Progenitor cell of endocrine pancreas (in vitro differentiated cells): ENCODE measurements at regions not wholly inside any gene's neighbourhood (a gene's known extent, or its start where the extent isn't known, plus 50 kb on each side); places are given as distances from the start of the nearest gene placed in this dataset.

Experiments
- DNase-seq: peaks from one replicate; pipeline ENCODE4 v3.0.0; 2021; ENCODE audit warnings: low spot score; ENCODE audit not compliant: unreplicated experiment
- H3K27ac Mint-ChIP-seq: 2 replicates; pipeline ENCODE4 v1.8.0; 2021; ENCODE audit warnings: mild to moderate bottlenecking, moderate library complexity, mixed read lengths
- H3K27me3 Mint-ChIP-seq: 2 replicates; pipeline ENCODE4 v1.8.0; 2021; ENCODE audit warnings: mixed read lengths
- H3K36me3 Mint-ChIP-seq: 2 replicates; pipeline ENCODE4 v1.8.0; 2022; ENCODE audit warnings: mixed read lengths; ENCODE audit not compliant: insufficient read depth
- H3K4me1 Mint-ChIP-seq: 2 replicates; pipeline ENCODE4 v1.8.0; 2021; ENCODE audit warnings: low read depth, mixed read lengths
- H3K4me3 Mint-ChIP-seq: 2 replicates; pipeline ENCODE4 v1.8.0; 2021; ENCODE audit warnings: low read depth, mild to moderate bottlenecking, moderate library complexity, mixed read lengths
- H3K9me3 Mint-ChIP-seq: 2 replicates; pipeline ENCODE4 v1.8.0; 2021; ENCODE audit warnings: low read depth, mixed read lengths
- TF ChIP-seq, protein P1 (sequence below): fragments of 200-600 bp; sonication (generic); IDR thresholded peaks from one replicate; pipeline ENCODE4 v1.5.0; 2021; ENCODE audit warnings: antibody characterized with exemption, mild to moderate bottlenecking; ENCODE audit not compliant: unreplicated experiment

DNA sequence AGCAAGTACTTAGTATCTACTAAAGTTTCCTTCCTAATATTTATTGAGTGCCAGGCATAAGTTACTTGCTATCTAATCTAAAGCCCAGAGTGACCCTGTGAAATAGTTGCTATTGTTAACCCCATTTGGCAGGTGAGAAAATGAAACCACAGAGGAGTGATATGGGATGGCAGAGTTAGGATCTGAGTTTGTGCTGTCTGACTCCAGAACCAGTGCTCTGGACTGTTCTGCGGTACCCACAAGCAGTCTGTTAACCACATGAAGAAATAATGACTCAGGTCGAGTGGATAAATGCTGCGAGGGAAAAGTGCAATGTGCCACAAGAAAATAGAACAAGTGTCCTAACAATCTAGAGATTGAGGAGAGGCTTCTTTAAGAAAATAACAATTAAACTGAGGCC is 60.7 kb upstream of the GZMB start:
- no peaks in the 10 kb centered on the region for H3K36me3 Mint-ChIP-seq
- no peak for DNase-seq
- peaks cover 17% of the 10 kb centered on the region for H3K4me1 Mint-ChIP-seq
- H3K9me3 Mint-ChIP-seq = no peaks in the 10 kb centered on the region
- H3K27me3 Mint-ChIP-seq = no peaks in the 10 kb centered on the region
- no peak overlapping the region for H3K4me3 Mint-ChIP-seq
- TF ChIP-seq, protein P1, sequence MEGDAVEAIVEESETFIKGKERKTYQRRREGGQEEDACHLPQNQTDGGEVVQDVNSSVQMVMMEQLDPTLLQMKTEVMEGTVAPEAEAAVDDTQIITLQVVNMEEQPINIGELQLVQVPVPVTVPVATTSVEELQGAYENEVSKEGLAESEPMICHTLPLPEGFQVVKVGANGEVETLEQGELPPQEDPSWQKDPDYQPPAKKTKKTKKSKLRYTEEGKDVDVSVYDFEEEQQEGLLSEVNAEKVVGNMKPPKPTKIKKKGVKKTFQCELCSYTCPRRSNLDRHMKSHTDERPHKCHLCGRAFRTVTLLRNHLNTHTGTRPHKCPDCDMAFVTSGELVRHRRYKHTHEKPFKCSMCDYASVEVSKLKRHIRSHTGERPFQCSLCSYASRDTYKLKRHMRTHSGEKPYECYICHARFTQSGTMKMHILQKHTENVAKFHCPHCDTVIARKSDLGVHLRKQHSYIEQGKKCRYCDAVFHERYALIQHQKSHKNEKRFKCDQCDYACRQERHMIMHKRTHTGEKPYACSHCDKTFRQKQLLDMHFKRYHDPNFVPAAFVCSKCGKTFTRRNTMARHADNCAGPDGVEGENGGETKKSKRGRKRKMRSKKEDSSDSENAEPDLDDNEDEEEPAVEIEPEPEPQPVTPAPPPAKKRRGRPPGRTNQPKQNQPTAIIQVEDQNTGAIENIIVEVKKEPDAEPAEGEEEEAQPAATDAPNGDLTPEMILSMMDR = no peak
- H3K27ac Mint-ChIP-seq = no peak overlapping the region

DNA sequence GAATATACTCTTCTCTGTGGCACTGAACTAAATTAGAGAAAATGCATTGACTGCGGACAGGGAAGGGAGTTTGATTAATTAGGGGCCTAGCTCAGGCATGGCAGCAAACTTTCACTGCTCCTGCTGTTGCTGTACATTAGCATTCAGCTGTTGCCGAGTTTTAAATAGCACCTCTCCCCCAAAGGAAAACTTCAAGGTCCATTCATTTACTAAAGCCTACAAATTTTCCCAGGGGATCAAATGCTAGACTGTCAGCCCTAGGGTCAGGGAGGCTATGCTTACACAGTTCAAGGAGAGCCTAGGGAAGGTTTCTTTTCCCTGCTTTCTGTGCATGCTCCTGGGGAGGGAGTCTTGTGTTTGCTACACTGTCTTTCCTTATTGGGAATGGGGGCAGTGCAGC is 60.0 kb upstream of the GZMB start:
- H3K27me3 Mint-ChIP-seq = no peaks in the 10 kb centered on the region
- no peak overlapping the region for H3K27ac Mint-ChIP-seq
- TF ChIP-seq, protein P1 = no peak
- peaks cover 22% of the 10 kb centered on the region for H3K4me1 Mint-ChIP-seq
- no peaks in the 10 kb centered on the region for H3K9me3 Mint-ChIP-seq
- no peaks in the 10 kb centered on the region for H3K36me3 Mint-ChIP-seq
- H3K4me3 Mint-ChIP-seq = no peak overlapping the region
- no peak for DNase-seq

DNA sequence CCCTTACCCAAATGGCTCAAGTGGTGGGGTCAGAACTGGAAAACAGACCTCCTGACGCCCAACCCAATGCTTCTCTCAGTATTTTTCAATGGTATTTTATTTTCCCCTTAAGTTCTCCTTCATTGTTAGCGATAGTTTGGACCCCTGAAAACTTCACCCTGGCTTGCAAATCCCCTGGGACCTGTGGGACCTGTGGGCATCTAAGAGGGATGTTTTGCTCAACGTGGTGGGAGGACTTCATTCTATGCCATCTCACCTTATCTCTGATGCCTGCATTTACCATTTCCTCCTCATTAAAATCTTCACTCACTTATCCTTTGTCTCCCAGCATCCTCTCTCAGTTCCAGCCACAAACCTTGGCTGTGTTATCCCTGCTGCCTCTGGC is 59.4 kb upstream of the GZMB start:
- H3K36me3 Mint-ChIP-seq = no peaks in the 10 kb centered on the region
- no peak overlapping the region for H3K4me3 Mint-ChIP-seq
- no peaks in the 10 kb centered on the region for H3K27me3 Mint-ChIP-seq
- no peaks in the 10 kb centered on the region for H3K9me3 Mint-ChIP-seq
- TF ChIP-seq, protein P1 = no peak
- DNase-seq = no peak
- H3K27ac Mint-ChIP-seq = no peak overlapping the region
- peaks cover 28% of the 10 kb centered on the region for H3K4me1 Mint-ChIP-seq

DNA sequence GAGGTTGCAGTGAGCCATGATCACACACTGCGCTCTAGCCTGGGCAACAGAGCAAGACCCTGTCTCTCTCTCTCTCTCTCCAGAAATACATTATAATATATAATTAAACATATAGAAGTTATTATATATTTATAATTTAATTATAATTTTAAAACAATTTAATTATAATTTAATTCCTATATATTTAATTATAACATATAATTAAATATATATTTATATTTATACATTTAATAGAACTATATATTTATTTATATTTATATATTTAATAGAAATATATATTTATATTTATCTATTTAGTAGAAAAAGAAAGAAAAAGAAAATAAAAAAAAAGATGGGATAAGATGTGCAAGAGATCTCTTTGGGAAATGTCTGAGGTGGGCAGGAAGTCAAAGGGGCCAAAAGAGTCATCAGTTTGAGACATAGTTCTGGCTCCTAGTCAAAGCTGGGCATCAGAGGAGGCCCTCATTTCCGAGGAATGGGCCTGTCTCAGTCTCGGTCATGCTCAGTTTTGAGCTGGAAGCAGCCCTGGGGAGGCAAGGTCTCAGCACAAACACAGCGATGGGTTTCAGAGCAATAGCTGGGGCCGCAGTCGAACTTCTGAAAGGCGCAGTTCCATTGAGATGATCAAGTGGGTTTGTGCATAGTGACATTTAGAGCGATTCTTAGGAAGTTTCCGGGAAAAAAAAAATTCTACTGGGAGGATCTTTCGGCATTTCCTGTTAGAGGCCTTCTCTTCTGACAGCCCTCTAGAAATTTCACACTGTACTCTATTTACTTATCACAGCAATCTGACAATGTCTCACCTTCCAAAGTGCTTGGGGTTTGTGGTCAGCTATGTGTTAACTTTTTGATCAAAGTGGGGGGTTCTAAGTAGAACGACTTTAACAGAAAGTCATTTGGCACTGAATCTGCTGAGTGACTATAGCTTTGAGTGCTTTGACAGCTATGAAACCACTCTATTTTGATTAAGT is 58.7 kb upstream of the GZMB start:
- Mint-ChIP-seq H3K27me3 (no peaks in the 10 kb centered on the region), H3K4me3 (no peak overlapping the region), H3K27ac (no peak overlapping the region), H3K9me3 (no peaks in the 10 kb centered on the region), H3K36me3 (no peaks in the 10 kb centered on the region), H3K4me1 (peaks cover 30% of the 10 kb centered on the region)
- DNase-seq = no peak
- TF ChIP-seq, protein P1 = no peak

DNA sequence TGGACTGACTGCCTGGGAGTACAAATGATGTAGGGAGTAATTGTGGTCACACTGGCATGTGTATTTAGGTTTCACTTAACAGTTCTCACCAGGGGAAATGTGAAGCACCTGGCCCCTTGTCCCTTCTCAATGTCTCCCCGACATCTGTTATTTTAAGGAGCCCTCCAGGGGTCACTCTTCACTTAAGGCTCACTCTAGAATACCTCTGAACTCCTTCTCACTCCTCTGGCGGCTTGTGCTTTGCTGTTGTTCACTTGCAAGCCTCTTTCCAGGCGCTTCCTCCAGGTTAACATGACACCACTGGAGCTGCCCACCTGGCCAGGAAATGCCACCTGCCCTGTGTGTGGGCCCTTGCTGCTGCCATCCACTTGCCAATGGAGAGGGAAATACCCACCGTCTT is 56.5 kb upstream of the GZMB start:
- H3K4me3 Mint-ChIP-seq = no peak overlapping the region
- TF ChIP-seq, protein P1 = no peak
- H3K4me1 Mint-ChIP-seq = peaks cover 30% of the 10 kb centered on the region
- H3K27ac Mint-ChIP-seq = no peak overlapping the region
- no peak for DNase-seq
- no peaks in the 10 kb centered on the region for H3K9me3 Mint-ChIP-seq
- peaks cover 4% of the 10 kb centered on the region for H3K27me3 Mint-ChIP-seq
- no peaks in the 10 kb centered on the region for H3K36me3 Mint-ChIP-seq
